CD8-positive, alpha-beta memory T cell (primary cell): ENCODE measurements at regions not wholly inside any gene's neighbourhood (a gene's known extent, or its start where the extent isn't known, plus 50 kb on each side); places are given as distances from the start of the nearest gene placed in this dataset.

Source experiments
- CTCF ChIA-PET: fragments of 350-600 bp; sonication (Branson Sonifier 250); formaldehyde crosslinking; loops from one replicate; lab custom pipeline; 2021; ENCODE audit warnings: antibody characterized with exemption; lab: Charles Lee
- POLR2A ChIA-PET: fragments of 350-600 bp; sonication (Branson Sonifier 250); formaldehyde crosslinking; loops from one replicate; lab custom pipeline; 2021; ENCODE audit warnings: antibody characterized with exemption; lab: Charles Lee
- DNase-seq, 5 donors: peaks; one replicate each; pipeline versions ENCODE4 v3.0.0 to v3.0.0-alpha.2; 2020 to 2022; ENCODE audit warnings: mixed read lengths in 1 of 5
- H3K27ac ChIP-seq: one replicate; pipeline ENCODE4 v1.7.0; 2013; ENCODE audit warnings: low read depth, mild to moderate bottlenecking, low read length, moderate library complexity
- H3K27me3 ChIP-seq: 2 replicates; pipeline ENCODE4 v1.7.0; 2013; ENCODE audit warnings: low read length, mild to moderate bottlenecking; ENCODE audit not compliant: insufficient read depth, poor library complexity, severe bottlenecking
- H3K36me3 ChIP-seq: 2 replicates; pipeline ENCODE4 v1.7.0; 2013; ENCODE audit warnings: mild to moderate bottlenecking, low read length, moderate library complexity; ENCODE audit not compliant: insufficient read depth
- H3K4me1 ChIP-seq: 2 replicates; pipeline ENCODE4 v1.7.0; 2013; ENCODE audit warnings: mild to moderate bottlenecking, low read length, moderate library complexity; ENCODE audit not compliant: insufficient read depth
- H3K4me3 ChIP-seq: 2 replicates; pipeline ENCODE4 v1.7.0; 2013; ENCODE audit warnings: mild to moderate bottlenecking, low read length
- H3K9me3 ChIP-seq: 2 replicates; pipeline ENCODE4 v1.7.0; 2013; ENCODE audit warnings: mild to moderate bottlenecking, low read length
- H3K27ac Mint-ChIP-seq, 8 donors: one replicate each; pipeline ENCODE4 v1.8.0; 2020 to 2021; ENCODE audit warnings: mixed read lengths in 8 of 8, mild to moderate bottlenecking in 6 of 8, inconsistent platforms in 3 of 8, moderate library complexity in 3 of 8
- H3K27me3 Mint-ChIP-seq, 2 donors: one replicate each; pipeline ENCODE4 v1.8.0; 2020 to 2021; ENCODE audit warnings: mixed read lengths in 2 of 2, mild to moderate bottlenecking in 1 of 2, moderate library complexity in 1 of 2
- H3K36me3 Mint-ChIP-seq, 3 donors: one replicate each; pipeline ENCODE4 v1.8.0; 2020 to 2021; ENCODE audit warnings: mixed read lengths in 3 of 3, inconsistent platforms in 1 of 3, mild to moderate bottlenecking in 1 of 3
- H3K4me1 Mint-ChIP-seq, 3 donors: one replicate each; pipeline ENCODE4 v1.8.0; 2020 to 2021; ENCODE audit warnings: mixed read lengths in 3 of 3, inconsistent platforms in 1 of 3, mild to moderate bottlenecking in 1 of 3
- H3K4me3 Mint-ChIP-seq, 7 donors: one replicate each; pipeline ENCODE4 v1.8.0; 2020 to 2021; ENCODE audit warnings: mixed read lengths in 7 of 7, mild to moderate bottlenecking in 6 of 7, moderate library complexity in 4 of 7, inconsistent platforms in 2 of 7
- H3K9me3 Mint-ChIP-seq, 5 donors: one replicate each; pipeline ENCODE4 v1.8.0; 2020 to 2022; ENCODE audit warnings: mixed read lengths in 5 of 5, mild to moderate bottlenecking in 3 of 5, moderate library complexity in 2 of 5, inconsistent platforms in 1 of 5

GRCh38 chr7:86928308-86928707 is 131.1 kb downstream of the ELAPOR2 start:
- no peak overlapping the region for H3K27ac ChIP-seq
- ChIA-PET CTCF (interaction anchor here (1.5 to 2.6 kb wide), 5 partner anchors 17 to 308 kb away, joined by 3 to 20 read pairs (median 5); no protein-coding TSS in a partner anchor), POLR2A (no interaction called here)
- H3K36me3 Mint-ChIP-seq, result peaks cover 0 to 2% (median 0%) of the 10 kb centered on the region in 3 donors
- no peaks in the 10 kb centered on the region for H3K27me3 ChIP-seq
- DNase-seq, result no peak
- H3K9me3 ChIP-seq, result no peaks in the 10 kb centered on the region
- H3K36me3 ChIP-seq, result no peaks in the 10 kb centered on the region
- H3K4me3 Mint-ChIP-seq, result no peak overlapping the region
- H3K27ac Mint-ChIP-seq, result no peak overlapping the region
- H3K9me3 Mint-ChIP-seq, result no peaks in the 10 kb centered on the region
- peaks cover 3 to 8% of the 10 kb centered on the region in 2 donors for H3K27me3 Mint-ChIP-seq
- H3K4me1 Mint-ChIP-seq, result no peaks in the 10 kb centered on the region
- no peaks in the 10 kb centered on the region for H3K4me1 ChIP-seq
- H3K4me3 ChIP-seq, result no peak overlapping the region

- no peaks in the 10 kb centered on the region for H3K9me3 ChIP-seq
- ChIA-PET POLR2A (no interaction called here), CTCF (interaction anchor here (0.7 to 2.6 kb wide), 12 partner anchors 10 to 489 kb away, joined by 3 to 20 read pairs (median 4); partner anchors contain the start of gene DMTF1)
- Mint-ChIP-seq H3K36me3 (peaks cover 0 to 2% (median 0%) of the 10 kb centered on the region in 3 donors), H3K27ac (no peak overlapping the region), H3K4me3 (no peak overlapping the region), H3K27me3 (peaks cover 3 to 8% of the 10 kb centered on the region in 2 donors), H3K9me3 (no peaks in the 10 kb centered on the region), H3K4me1 (no peaks in the 10 kb centered on the region)
- H3K27me3 ChIP-seq, result no peaks in the 10 kb centered on the region
- H3K4me1 ChIP-seq, result no peaks in the 10 kb centered on the region
- no peak overlapping the region for H3K27ac ChIP-seq
- peak in 4 of 5 donors; percentile 7 to 48 (median 38) for DNase-seq
- no peak overlapping the region for H3K4me3 ChIP-seq
- no peaks in the 10 kb centered on the region for H3K36me3 ChIP-seq
These were observed 132.7 kb downstream of the ELAPOR2 start for GRCh38 chr7:86926732-86927131.

GRCh38 chr7:86925221-86925620 is 134.2 kb downstream of the ELAPOR2 start:
- H3K4me1 Mint-ChIP-seq, result no peaks in the 10 kb centered on the region
- no peaks in the 10 kb centered on the region for H3K4me1 ChIP-seq
- no peaks in the 10 kb centered on the region for H3K36me3 ChIP-seq
- POLR2A ChIA-PET, result no interaction called here
- H3K27ac ChIP-seq, result no peak overlapping the region
- H3K36me3 Mint-ChIP-seq, result peaks cover 0 to 2% (median 0%) of the 10 kb centered on the region in 3 donors
- no peak overlapping the region for H3K4me3 ChIP-seq
- no peaks in the 10 kb centered on the region for H3K9me3 Mint-ChIP-seq
- CTCF ChIA-PET, result no interaction called here
- no peak overlapping the region for H3K4me3 Mint-ChIP-seq
- H3K9me3 ChIP-seq, result no peaks in the 10 kb centered on the region
- H3K27me3 Mint-ChIP-seq, result peaks cover 3 to 10% of the 10 kb centered on the region in 2 donors
- no peak overlapping the region for H3K27ac Mint-ChIP-seq
- no peak for DNase-seq
- H3K27me3 ChIP-seq, result no peaks in the 10 kb centered on the region

- CTCF ChIA-PET, result no interaction called here
These were observed 135.9 kb downstream of the ELAPOR2 start for GRCh38 chr7:86923527-86923926.

GRCh38 chr7:86920154-86920553 is 139.3 kb downstream of the ELAPOR2 start:
- no peaks in the 10 kb centered on the region for H3K9me3 ChIP-seq
- CTCF ChIA-PET, result no interaction called here
- H3K27me3 Mint-ChIP-seq, result peaks cover 0 to 7% of the 10 kb centered on the region in 2 donors
- H3K4me3 ChIP-seq, result no peak overlapping the region
- H3K4me3 Mint-ChIP-seq, result no peak overlapping the region
- peaks cover 0 to 1% (median 0%) of the 10 kb centered on the region in 3 donors for H3K36me3 Mint-ChIP-seq
- no peaks in the 10 kb centered on the region for H3K36me3 ChIP-seq
- no peaks in the 10 kb centered on the region for H3K27me3 ChIP-seq
- POLR2A ChIA-PET, result no interaction called here
- no peak overlapping the region for H3K27ac Mint-ChIP-seq
- H3K4me1 Mint-ChIP-seq, result no peaks in the 10 kb centered on the region
- DNase-seq, result no peak
- H3K27ac ChIP-seq, result no peak overlapping the region
- no peaks in the 10 kb centered on the region for H3K4me1 ChIP-seq
- no peaks in the 10 kb centered on the region for H3K9me3 Mint-ChIP-seq

More at GRCh38 chr7:86923527-86923926, 135.9 kb downstream of the ELAPOR2 start:
- POLR2A ChIA-PET, result no interaction called here
- no peak for DNase-seq
- no peak overlapping the region for H3K4me3 Mint-ChIP-seq
- Histone ChIP-seq H3K36me3 (no peaks in the 10 kb centered on the region), H3K9me3 (no peaks in the 10 kb centered on the region), H3K27me3 (no peaks in the 10 kb centered on the region), H3K27ac (no peak overlapping the region), H3K4me3 (no peak overlapping the region), H3K4me1 (no peaks in the 10 kb centered on the region)
- H3K36me3 Mint-ChIP-seq, result peaks cover 0 to 2% (median 0%) of the 10 kb centered on the region in 3 donors
- H3K27ac Mint-ChIP-seq, result no peak overlapping the region
- H3K9me3 Mint-ChIP-seq, result no peaks in the 10 kb centered on the region
- H3K27me3 Mint-ChIP-seq, result peaks cover 3 to 10% of the 10 kb centered on the region in 2 donors
- H3K4me1 Mint-ChIP-seq, result no peaks in the 10 kb centered on the region

- ChIA-PET CTCF (interaction anchor here (1.5 to 2.2 kb wide), 2 partner anchors 230 to 234 kb away, joined by 4 to 9 read pairs; partner anchors contain the start of gene DMTF1), POLR2A (no interaction called here)
- Histone ChIP-seq H3K27ac (no peak overlapping the region), H3K27me3 (no peaks in the 10 kb centered on the region), H3K4me3 (no peak overlapping the region), H3K4me1 (no peaks in the 10 kb centered on the region), H3K36me3 (no peaks in the 10 kb centered on the region), H3K9me3 (no peaks in the 10 kb centered on the region)
- Mint-ChIP-seq H3K27ac (no peak overlapping the region), H3K4me3 (no peak overlapping the region), H3K27me3 (peaks cover 0 to 4% of the 10 kb centered on the region in 2 donors), H3K4me1 (no peaks in the 10 kb centered on the region), H3K9me3 (no peaks in the 10 kb centered on the region), H3K36me3 (no peaks in the 10 kb centered on the region)
- DNase-seq, result no peak
These were observed 141.2 kb downstream of the ELAPOR2 start for GRCh38 chr7:86918245-86918644.

- POLR2A ChIA-PET, result no interaction called here
- Histone ChIP-seq H3K27me3 (no peaks in the 10 kb centered on the region), H3K9me3 (no peaks in the 10 kb centered on the region), H3K27ac (no peak overlapping the region), H3K4me1 (no peaks in the 10 kb centered on the region), H3K36me3 (no peaks in the 10 kb centered on the region), H3K4me3 (no peak overlapping the region)
- Mint-ChIP-seq H3K4me1 (no peaks in the 10 kb centered on the region), H3K27me3 (peaks cover 0 to 4% of the 10 kb centered on the region in 2 donors), H3K27ac (peak overlapping the region in 1 of 8 donors; percentile 58), H3K4me3 (no peak overlapping the region), H3K9me3 (no peaks in the 10 kb centered on the region), H3K36me3 (peaks cover 0 to 1% (median 0%) of the 10 kb centered on the region in 3 donors)
- CTCF ChIA-PET, result interaction anchor here (1.6 to 2.5 kb wide), 3 partner anchors 10 to 232 kb away, joined by 5 to 9 read pairs (median 8); no protein-coding TSS in a partner anchor
- DNase-seq, result no peak
These were observed 143.1 kb downstream of the ELAPOR2 start for GRCh38 chr7:86916277-86916825.

- H3K27me3 Mint-ChIP-seq, result peaks cover 0 to 2% of the 10 kb centered on the region in 2 donors
- no peaks in the 10 kb centered on the region for H3K4me1 Mint-ChIP-seq
- no peak overlapping the region for H3K4me3 Mint-ChIP-seq
- H3K4me1 ChIP-seq, result no peaks in the 10 kb centered on the region
- H3K27ac ChIP-seq, result no peak overlapping the region
- H3K9me3 ChIP-seq, result no peaks in the 10 kb centered on the region
- ChIA-PET CTCF (no interaction called here), POLR2A (no interaction called here)
- peaks cover 0 to 1% (median 0%) of the 10 kb centered on the region in 3 donors for H3K36me3 Mint-ChIP-seq
- no peaks in the 10 kb centered on the region for H3K27me3 ChIP-seq
- H3K4me3 ChIP-seq, result no peak overlapping the region
- no peaks in the 10 kb centered on the region for H3K36me3 ChIP-seq
- no peak for DNase-seq
- H3K27ac Mint-ChIP-seq, result no peak overlapping the region
- no peaks in the 10 kb centered on the region for H3K9me3 Mint-ChIP-seq
These were observed 144.9 kb downstream of the ELAPOR2 start for GRCh38 chr7:86914551-86914950.
